ENCODE measurements at regions not wholly inside any gene's neighbourhood (a gene's known extent, or its start where the extent isn't known, plus 50 kb on each side); places are given as distances from the start of the nearest gene placed in this dataset.

DNA sequence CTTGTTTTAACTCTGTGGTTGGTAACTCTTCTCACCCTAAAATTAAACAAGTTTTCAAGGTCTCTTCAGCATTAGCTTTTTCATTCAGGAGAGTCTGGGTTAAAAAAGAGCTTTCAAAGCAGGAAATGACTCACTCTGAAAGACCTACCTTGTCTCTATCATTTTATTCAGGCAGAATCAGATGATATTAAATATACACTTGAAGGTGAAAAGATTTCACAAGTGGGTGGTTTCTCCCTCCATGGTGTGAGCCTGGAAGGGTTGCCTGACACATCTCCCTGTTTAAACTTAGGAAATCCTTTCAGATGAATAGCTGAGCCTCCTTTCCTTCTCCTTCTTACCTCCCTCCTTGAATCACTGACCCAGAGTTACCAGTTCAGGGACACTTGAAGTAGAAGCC, 1402.0 kb upstream of the PIK3C3 start:
- no peak overlapping the region for H3K4me3 ChIP-seq (ENCODE audit: low read depth, low read length, poor library complexity, severe bottlenecking)
- H4K20me1 ChIP-seq (ENCODE audit: insufficient read depth, low read length) = no peaks in the 10 kb centered on the region
- H2AFZ ChIP-seq (ENCODE audit: low read length) = no peak overlapping the region
- H3K79me2 ChIP-seq (ENCODE audit: insufficient read depth, low read length) = no peaks in the 10 kb centered on the region
- no peaks in the 10 kb centered on the region for H3K27me3 ChIP-seq (ENCODE audit: insufficient read depth, low read length)
- H3F3A ChIP-seq (ENCODE audit: insufficient read depth, low read length) = no peaks in the 10 kb centered on the region
- H3K9ac ChIP-seq (ENCODE audit: low read length) = no peak overlapping the region
- H3K4me2 ChIP-seq (ENCODE audit: low read length) = no peak overlapping the region
- H3K9me3 ChIP-seq (ENCODE audit: low read length) = no peaks in the 10 kb centered on the region
- no peak overlapping the region for H3K27ac ChIP-seq (ENCODE audit: low read depth, low read length, poor library complexity, severe bottlenecking)
- H3K9me2 ChIP-seq (ENCODE audit: low read depth, low read length) = no peaks in the 10 kb centered on the region
- TF ChIP-seq, protein P1, sequence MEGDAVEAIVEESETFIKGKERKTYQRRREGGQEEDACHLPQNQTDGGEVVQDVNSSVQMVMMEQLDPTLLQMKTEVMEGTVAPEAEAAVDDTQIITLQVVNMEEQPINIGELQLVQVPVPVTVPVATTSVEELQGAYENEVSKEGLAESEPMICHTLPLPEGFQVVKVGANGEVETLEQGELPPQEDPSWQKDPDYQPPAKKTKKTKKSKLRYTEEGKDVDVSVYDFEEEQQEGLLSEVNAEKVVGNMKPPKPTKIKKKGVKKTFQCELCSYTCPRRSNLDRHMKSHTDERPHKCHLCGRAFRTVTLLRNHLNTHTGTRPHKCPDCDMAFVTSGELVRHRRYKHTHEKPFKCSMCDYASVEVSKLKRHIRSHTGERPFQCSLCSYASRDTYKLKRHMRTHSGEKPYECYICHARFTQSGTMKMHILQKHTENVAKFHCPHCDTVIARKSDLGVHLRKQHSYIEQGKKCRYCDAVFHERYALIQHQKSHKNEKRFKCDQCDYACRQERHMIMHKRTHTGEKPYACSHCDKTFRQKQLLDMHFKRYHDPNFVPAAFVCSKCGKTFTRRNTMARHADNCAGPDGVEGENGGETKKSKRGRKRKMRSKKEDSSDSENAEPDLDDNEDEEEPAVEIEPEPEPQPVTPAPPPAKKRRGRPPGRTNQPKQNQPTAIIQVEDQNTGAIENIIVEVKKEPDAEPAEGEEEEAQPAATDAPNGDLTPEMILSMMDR (IDR thresholded peaks at IDR 0.05; ENCODE audit: low read length) = no peak
- no peak for TF ChIP-seq EZH2 (IDR thresholded peaks at IDR 0.05; ENCODE audit: borderline replicate concordance, low read length)
- no peaks in the 10 kb centered on the region for H3K36me3 ChIP-seq (ENCODE audit: insufficient read depth, low read length)
- H3K4me1 ChIP-seq (ENCODE audit: insufficient read depth, low read length, severe bottlenecking) = no peaks in the 10 kb centered on the region

DNA sequence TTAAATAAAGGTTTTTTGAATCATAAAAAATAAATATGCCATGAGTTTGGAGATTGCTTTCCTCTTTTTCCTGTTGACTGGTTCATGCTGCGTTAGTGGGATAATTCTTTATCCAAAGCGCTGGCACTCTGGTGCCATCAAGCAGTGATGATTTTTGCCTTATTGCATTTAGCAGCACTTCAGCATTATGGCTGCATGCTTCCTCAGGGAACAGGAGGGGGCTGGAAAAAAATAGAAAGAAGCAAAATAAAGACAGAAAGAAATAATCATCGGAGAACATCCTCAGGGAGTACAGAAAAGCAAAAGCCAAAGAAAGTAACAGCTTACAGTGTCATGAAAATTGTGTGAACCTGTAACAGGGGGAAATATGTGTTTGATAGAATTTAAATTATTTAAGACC, 1408.2 kb upstream of the PIK3C3 start:
- no peaks in the 10 kb centered on the region for H3K79me2 ChIP-seq (ENCODE audit: insufficient read depth, low read length)
- no peaks in the 10 kb centered on the region for H3K9me3 ChIP-seq (ENCODE audit: low read length)
- no peak overlapping the region for H3K4me2 ChIP-seq (ENCODE audit: low read length)
- no peaks in the 10 kb centered on the region for H3K9me2 ChIP-seq (ENCODE audit: low read depth, low read length)
- H3K4me1 ChIP-seq (ENCODE audit: insufficient read depth, low read length, severe bottlenecking) = no peaks in the 10 kb centered on the region
- no peak overlapping the region for H3K9ac ChIP-seq (ENCODE audit: low read length)
- no peaks in the 10 kb centered on the region for H3K27me3 ChIP-seq (ENCODE audit: insufficient read depth, low read length)
- H2AFZ ChIP-seq (ENCODE audit: low read length) = no peak overlapping the region
- TF ChIP-seq EZH2 (IDR thresholded peaks at IDR 0.05; ENCODE audit: borderline replicate concordance, low read length) = no peak
- TF ChIP-seq, protein P1 (IDR thresholded peaks at IDR 0.05; ENCODE audit: low read length) = no peak
- H3K27ac ChIP-seq (ENCODE audit: low read depth, low read length, poor library complexity, severe bottlenecking) = no peak overlapping the region
- no peaks in the 10 kb centered on the region for H3K36me3 ChIP-seq (ENCODE audit: insufficient read depth, low read length)
- H3K4me3 ChIP-seq (ENCODE audit: low read depth, low read length, poor library complexity, severe bottlenecking) = no peak overlapping the region
- H4K20me1 ChIP-seq (ENCODE audit: insufficient read depth, low read length) = no peaks in the 10 kb centered on the region
- no peaks in the 10 kb centered on the region for H3F3A ChIP-seq (ENCODE audit: insufficient read depth, low read length)

DNA sequence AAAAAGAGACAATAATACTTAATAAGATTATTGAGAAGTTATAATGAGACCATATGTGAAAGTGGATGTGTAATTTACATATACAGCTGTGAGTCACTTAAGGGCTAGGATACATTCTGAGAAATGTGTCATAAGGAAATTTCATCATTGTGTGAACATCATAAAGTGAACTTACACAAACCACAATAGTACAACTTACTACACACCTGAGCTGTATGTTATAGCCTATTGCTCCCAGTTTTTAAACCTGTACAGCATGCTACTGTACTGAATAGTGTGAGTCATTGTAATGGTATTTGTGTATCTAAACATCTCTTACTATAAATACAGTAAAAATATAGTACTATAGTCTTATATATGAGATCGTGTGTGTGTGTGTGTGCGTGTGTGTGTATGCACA, 1420.3 kb upstream of the PIK3C3 start:
- H2AFZ ChIP-seq (ENCODE audit: low read length) = no peak overlapping the region

More for the DNA sequence above, 1420.3 kb upstream of the PIK3C3 start:
- Histone ChIP-seq H3K79me2 (ENCODE audit: insufficient read depth, low read length) (no peaks in the 10 kb centered on the region), H3K9me2 (ENCODE audit: low read depth, low read length) (no peaks in the 10 kb centered on the region), H3K27ac (ENCODE audit: low read depth, low read length, poor library complexity, severe bottlenecking) (no peak overlapping the region), H3K4me2 (ENCODE audit: low read length) (no peak overlapping the region), H3K9me3 (ENCODE audit: low read length) (no peaks in the 10 kb centered on the region), H3K4me3 (ENCODE audit: low read depth, low read length, poor library complexity, severe bottlenecking) (no peak overlapping the region), H3K4me1 (ENCODE audit: insufficient read depth, low read length, severe bottlenecking) (no peaks in the 10 kb centered on the region), H3K36me3 (ENCODE audit: insufficient read depth, low read length) (no peaks in the 10 kb centered on the region), H3K9ac (ENCODE audit: low read length) (no peak overlapping the region), H3K27me3 (ENCODE audit: insufficient read depth, low read length) (no peaks in the 10 kb centered on the region), H3F3A (ENCODE audit: insufficient read depth, low read length) (no peaks in the 10 kb centered on the region), H4K20me1 (ENCODE audit: insufficient read depth, low read length) (no peaks in the 10 kb centered on the region)
- TF ChIP-seq EZH2 (IDR thresholded peaks at IDR 0.05; ENCODE audit: borderline replicate concordance, low read length) = no peak
- TF ChIP-seq, protein P1 (IDR thresholded peaks at IDR 0.05; ENCODE audit: low read length) = no peak
